SU-DHL-6 (cell line): ENCODE measurements at regions not wholly inside any gene's neighbourhood (a gene's known extent, or its start where the extent isn't known, plus 50 kb on each side); places are given as distances from the start of the nearest gene placed in this dataset.

Experiments
- H2AFZ ChIP-seq: fragments of 200-600 bp; sonication (generic); 2 replicates; pipeline ENCODE4 v1.6.1; 2014; ENCODE audit warnings: low read depth, mild to moderate bottlenecking, moderate library complexity, mixed read lengths, antibody characterized with exemption, low read length; ENCODE audit not compliant: severe bottlenecking
- H3F3A ChIP-seq: fragments of 200-600 bp; shearing (Covaris generic); 2 replicates; pipeline ENCODE4 v1.6.0; 2016; ENCODE audit warnings: antibody characterized with exemption, mild to moderate bottlenecking; ENCODE audit not compliant: insufficient read depth
- H3K27ac ChIP-seq: fragments of 200-600 bp; sonication (generic); 2 replicates; pipeline ENCODE4 v1.5.1; 2016; ENCODE audit warnings: low read depth, mild to moderate bottlenecking, low read length, moderate library complexity, mixed read lengths
- H3K27me3 ChIP-seq: fragments of 200-600 bp; sonication (generic), shearing (Covaris generic); 2 replicates; pipeline ENCODE4 v1.6.0; 2014; ENCODE audit warnings: mild to moderate bottlenecking, low read length
- H3K36me3 ChIP-seq: fragments of 200-600 bp; sonication (generic); 2 replicates; pipeline ENCODE4 v1.6.1; 2014; ENCODE audit warnings: mild to moderate bottlenecking, low read length, mixed read lengths
- H3K4me2 ChIP-seq: fragments of 300-600, 200-600 bp; shearing (Covaris generic), sonication (generic); 2 replicates; pipeline ENCODE4 v1.6.0; 2014; ENCODE audit warnings: low read length, low read depth, mild to moderate bottlenecking; ENCODE audit not compliant: poor library complexity, severe bottlenecking
- H3K4me3 ChIP-seq: fragments of 200-600 bp; sonication (generic); 2 replicates; pipeline ENCODE4 v1.5.1; 2014; ENCODE audit warnings: antibody characterized with exemption, low read length, mild to moderate bottlenecking, mixed read lengths; ENCODE audit not compliant: insufficient read depth, poor library complexity, severe bottlenecking
- H3K79me2 ChIP-seq: fragments of 200-600 bp; sonication (generic); 2 replicates; pipeline ENCODE4 v1.6.1; 2014; ENCODE audit warnings: mild to moderate bottlenecking, low read length, moderate library complexity; ENCODE audit not compliant: insufficient read depth
- H3K9ac ChIP-seq: fragments of 200-600 bp; sonication (generic); 2 replicates; pipeline ENCODE4 v1.7.0; 2014; ENCODE audit warnings: mild to moderate bottlenecking, low read length
- H3K9me2 ChIP-seq: fragments of 200-600 bp; sonication (generic); replicated peaks from 2 replicates; pipeline ENCODE4 v1.6.1; 2014; ENCODE audit warnings: low read length; ENCODE audit not compliant: insufficient read depth
- H3K9me3 ChIP-seq: fragments of 200-600 bp; sonication (generic); 2 replicates; pipeline ENCODE4 v1.6.1; 2014; ENCODE audit warnings: low read length, mixed read lengths; ENCODE audit not compliant: insufficient read depth
- H4K20me1 ChIP-seq: fragments of 200-600 bp; sonication (generic); 2 replicates; pipeline ENCODE4 v1.6.1; 2014; ENCODE audit warnings: low read depth, mild to moderate bottlenecking, antibody characterized with exemption, low read length, moderate library complexity, mixed read lengths
- EZH2phosphoT487 ChIP-seq: fragments of 200-600 bp; sonication (generic), shearing (Covaris generic); conservative IDR thresholded peaks from 2 replicates; pipeline ENCODE4 v1.6.1; 2018; ENCODE audit warnings: mild to moderate bottlenecking, antibody characterized with exemption, low read length, moderate library complexity, mixed read lengths
- TF ChIP-seq, protein P1 (sequence below): fragments of 200-600 bp; sonication (generic); IDR thresholded peaks from one replicate; pipeline ENCODE4 v1.5.1; 2017; ENCODE audit warnings: antibody characterized with exemption, mild to moderate bottlenecking, low read length, moderate library complexity; ENCODE audit not compliant: insufficient read depth, poor library complexity, severe bottlenecking

DNA sequence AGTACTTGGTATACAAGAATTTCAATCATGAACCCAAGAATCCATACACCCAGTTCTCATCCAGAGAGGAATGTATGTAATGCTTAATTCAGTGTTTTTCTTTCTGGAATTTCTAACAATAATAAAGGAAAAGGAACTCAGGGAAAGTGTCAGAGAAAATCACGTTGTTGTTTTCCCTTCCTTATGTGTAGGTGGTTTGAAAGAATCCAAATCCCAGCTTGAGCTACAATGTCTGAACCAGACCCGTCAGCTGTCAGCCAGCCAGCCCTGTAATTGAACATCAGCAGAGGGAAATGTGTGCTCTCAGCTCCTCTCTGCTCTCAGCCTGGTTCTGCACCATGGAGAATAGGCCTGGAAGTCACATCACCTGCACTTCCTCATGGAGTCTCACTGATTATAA lies 126.5 kb downstream of the TMEM30B start:
- Histone ChIP-seq H3K79me2 (no peaks in the 10 kb centered on the region), H3K9ac (no peak overlapping the region), H3K9me2 (no peaks in the 10 kb centered on the region), H3K27ac (no peak overlapping the region), H4K20me1 (no peaks in the 10 kb centered on the region), H3K4me3 (no peak overlapping the region), H2AFZ (no peak overlapping the region), H3K4me2 (no peak overlapping the region), H3K36me3 (no peaks in the 10 kb centered on the region), H3K9me3 (no peaks in the 10 kb centered on the region), H3K27me3 (no peaks in the 10 kb centered on the region), H3F3A (no peaks in the 10 kb centered on the region)
- TF ChIP-seq, protein P1, sequence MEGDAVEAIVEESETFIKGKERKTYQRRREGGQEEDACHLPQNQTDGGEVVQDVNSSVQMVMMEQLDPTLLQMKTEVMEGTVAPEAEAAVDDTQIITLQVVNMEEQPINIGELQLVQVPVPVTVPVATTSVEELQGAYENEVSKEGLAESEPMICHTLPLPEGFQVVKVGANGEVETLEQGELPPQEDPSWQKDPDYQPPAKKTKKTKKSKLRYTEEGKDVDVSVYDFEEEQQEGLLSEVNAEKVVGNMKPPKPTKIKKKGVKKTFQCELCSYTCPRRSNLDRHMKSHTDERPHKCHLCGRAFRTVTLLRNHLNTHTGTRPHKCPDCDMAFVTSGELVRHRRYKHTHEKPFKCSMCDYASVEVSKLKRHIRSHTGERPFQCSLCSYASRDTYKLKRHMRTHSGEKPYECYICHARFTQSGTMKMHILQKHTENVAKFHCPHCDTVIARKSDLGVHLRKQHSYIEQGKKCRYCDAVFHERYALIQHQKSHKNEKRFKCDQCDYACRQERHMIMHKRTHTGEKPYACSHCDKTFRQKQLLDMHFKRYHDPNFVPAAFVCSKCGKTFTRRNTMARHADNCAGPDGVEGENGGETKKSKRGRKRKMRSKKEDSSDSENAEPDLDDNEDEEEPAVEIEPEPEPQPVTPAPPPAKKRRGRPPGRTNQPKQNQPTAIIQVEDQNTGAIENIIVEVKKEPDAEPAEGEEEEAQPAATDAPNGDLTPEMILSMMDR = no peak
- no peak for TF ChIP-seq EZH2phosphoT487

DNA sequence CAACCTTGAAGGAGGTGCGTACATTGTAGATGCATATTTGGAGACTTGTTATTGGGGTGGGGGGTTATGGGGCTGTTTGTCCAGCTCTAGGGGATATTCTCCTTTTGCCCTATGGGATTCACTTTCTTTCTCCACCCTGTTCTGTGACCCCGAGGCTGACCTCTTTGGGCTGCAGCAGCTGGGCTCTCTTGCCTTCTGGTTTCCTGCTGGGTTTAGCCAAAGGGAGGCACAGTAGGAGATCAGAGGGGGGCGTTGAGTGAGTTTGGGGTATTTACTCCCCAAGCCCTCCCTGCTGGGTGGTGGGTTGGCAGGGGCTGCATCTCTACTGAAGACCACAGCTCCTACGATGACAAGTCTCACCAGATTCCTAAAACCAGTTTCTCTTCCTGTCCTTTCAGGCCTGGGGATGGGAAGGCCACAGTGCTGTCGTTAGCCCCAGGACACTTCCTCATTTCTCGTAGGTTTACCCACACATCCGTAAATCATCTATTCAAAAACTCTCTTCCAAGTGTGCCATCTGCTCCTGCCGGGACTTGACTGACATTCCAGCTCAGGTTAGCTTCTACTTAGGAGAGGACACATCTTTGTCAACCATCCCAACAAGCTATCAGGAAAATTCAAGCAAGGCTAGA lies 127.1 kb downstream of the TMEM30B start:
- H4K20me1 ChIP-seq = no peaks in the 10 kb centered on the region
- no peak for TF ChIP-seq EZH2phosphoT487
- TF ChIP-seq, protein P1 = no peak
- H3K9me3 ChIP-seq = no peaks in the 10 kb centered on the region
- no peak overlapping the region for H3K27ac ChIP-seq
- no peaks in the 10 kb centered on the region for H3K36me3 ChIP-seq
- no peak overlapping the region for H3K4me3 ChIP-seq
- no peaks in the 10 kb centered on the region for H3F3A ChIP-seq
- H3K27me3 ChIP-seq = no peaks in the 10 kb centered on the region
- H3K9me2 ChIP-seq = no peaks in the 10 kb centered on the region
- no peaks in the 10 kb centered on the region for H3K79me2 ChIP-seq
- no peak overlapping the region for H3K9ac ChIP-seq
- H2AFZ ChIP-seq = no peak overlapping the region
- no peak overlapping the region for H3K4me2 ChIP-seq

DNA sequence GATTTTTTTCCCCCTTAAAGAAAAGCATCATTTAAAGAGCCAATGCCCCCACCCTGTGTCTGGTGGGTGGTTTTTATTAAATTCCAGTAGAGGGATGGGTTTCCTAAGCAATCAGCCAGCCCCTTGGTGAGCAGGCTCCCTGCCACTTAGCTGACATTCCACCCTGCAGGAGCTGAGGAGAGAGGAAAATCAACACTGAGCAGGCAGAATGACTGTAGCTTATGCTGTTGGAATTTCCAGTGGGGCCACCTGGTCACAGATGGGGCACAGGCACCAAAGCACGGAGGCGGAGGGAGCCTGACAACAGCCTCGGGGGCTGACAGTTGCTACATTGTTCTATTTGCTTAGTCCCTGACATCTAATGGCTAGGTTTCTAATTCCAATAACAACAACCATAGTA lies 127.7 kb downstream of the TMEM30B start:
- Histone ChIP-seq H3K27me3 (no peaks in the 10 kb centered on the region), H3K9me3 (no peaks in the 10 kb centered on the region), H3K9ac (no peak overlapping the region), H3K79me2 (no peaks in the 10 kb centered on the region), H3K36me3 (no peaks in the 10 kb centered on the region), H3K9me2 (no peaks in the 10 kb centered on the region), H3K4me3 (no peak overlapping the region), H2AFZ (no peak overlapping the region), H4K20me1 (no peaks in the 10 kb centered on the region), H3K4me2 (no peak overlapping the region), H3F3A (no peaks in the 10 kb centered on the region), H3K27ac (no peak overlapping the region)
- no peak for TF ChIP-seq EZH2phosphoT487
- TF ChIP-seq, protein P1 = no peak
